GM18511 (cell line): ENCODE measurements at regions not wholly inside any gene's neighbourhood (a gene's known extent, or its start where the extent isn't known, plus 50 kb on each side); places are given as distances from the start of the nearest gene placed in this dataset.

Experiments
- ATAC-seq: cut with Tn5 transposase; IDR thresholded peaks from one replicate; pipeline ENCODE4 v1.9.1; 2021; ENCODE audit warnings: mild to moderate bottlenecking, moderate library complexity; ENCODE audit not compliant: unreplicated experiment

DNA sequence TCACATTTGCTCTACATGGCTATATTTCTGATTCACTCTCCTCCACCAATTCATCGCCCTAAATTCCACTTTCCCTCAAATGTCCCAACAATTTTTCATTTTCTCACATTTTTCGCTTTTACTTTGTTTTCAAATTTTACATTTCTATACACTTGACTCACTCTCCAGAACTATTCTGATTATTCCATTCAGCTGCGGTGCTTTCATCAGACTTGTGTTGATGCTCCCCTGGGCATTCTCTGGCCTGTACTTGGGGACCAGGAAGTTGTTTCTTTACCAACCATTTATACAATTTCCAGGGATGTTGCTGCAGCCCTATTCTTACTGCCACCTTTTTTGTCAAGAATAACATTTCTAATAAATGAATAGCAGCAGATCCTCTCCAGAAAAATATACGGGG lies 444.8 kb downstream of the MAFB start:
- ATAC-seq: no peak

GRCh38 chr20:40241596-40242343 lies 447.3 kb downstream of the MAFB start:
- ATAC-seq: no peak

DNA sequence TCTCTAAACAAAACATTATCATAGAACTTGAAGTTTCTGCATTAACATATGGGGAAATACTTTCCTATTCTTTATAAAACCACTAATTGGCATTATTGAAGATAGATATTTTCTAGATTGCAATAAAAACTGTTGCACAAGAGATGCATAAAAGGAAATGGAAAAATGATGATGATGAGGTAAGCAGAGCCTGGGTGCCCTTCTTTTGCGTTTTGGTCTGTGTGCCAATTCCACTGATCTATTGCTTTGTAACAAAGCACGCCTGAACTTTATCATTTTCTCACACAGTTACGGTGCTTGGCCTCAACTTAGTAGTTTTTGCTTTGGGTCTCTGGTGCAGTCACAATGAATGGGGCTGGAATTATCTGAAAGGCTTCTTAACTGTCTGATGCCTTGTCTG lies 450.5 kb downstream of the MAFB start:
- ATAC-seq: no peak

DNA sequence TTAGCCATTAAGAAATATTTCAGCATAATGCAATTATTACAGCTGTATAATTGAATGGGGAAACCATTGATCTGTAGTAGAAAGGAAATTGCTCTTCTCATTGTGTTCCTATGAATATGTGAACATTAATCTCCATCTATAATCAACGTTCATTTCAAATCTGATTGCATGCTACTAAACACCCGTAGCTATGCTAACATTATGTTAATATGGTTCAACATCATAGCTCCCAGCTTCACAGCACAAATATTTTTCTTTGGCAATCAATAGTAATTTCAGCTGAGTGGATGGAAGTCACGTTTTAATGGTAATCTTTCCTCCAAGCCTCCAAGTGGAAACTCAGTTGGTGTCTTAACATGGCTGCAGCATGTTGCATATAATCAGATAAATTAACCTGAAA lies 454.4 kb downstream of the MAFB start:
- ATAC-seq: no peak

GRCh38 chr20:40233406-40233805 lies 455.6 kb downstream of the MAFB start:
- no peak for ATAC-seq

DNA sequence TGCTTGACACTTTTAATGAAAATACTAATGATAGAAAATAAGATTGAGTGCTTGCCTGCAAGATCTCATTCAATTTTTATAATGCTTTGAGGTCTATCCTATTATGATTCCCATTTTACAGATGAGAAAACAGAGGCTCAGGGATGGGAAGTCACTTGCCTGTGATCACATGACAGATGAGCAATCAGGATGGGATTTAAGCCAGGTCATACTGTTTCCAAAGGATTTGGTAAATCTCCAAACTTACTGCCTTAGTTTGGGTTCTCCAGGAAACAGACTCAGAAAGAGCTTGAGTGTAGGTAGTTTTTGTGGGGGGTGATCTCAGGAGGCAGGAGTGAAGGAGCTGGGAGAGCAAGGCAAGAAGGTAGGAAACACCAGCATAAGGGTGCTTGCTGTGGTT lies 456.3 kb downstream of the MAFB start:
- no peak for ATAC-seq

GRCh38 chr20:40232273-40232672 lies 456.8 kb downstream of the MAFB start:
- no peak for ATAC-seq

DNA sequence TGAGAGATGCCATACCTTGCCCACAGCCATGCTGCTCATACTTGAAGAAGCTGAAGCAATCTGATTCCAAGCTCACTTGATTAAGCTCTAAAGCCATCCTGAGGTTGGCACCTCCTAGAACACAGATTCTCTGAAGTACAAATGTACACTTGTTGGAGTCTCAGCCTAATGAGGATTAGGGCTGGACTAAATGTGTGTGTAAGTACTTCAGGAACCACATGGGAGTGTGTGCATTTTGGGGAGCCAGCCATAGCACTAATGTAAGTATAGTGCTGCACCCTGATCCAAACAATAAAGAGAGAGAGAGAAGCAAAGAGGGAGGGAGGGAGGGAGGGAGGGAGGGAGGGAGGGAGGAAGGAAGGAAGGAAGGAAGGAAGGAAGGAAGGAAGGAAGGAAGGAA lies 458.6 kb downstream of the MAFB start:
- no peak for ATAC-seq

DNA sequence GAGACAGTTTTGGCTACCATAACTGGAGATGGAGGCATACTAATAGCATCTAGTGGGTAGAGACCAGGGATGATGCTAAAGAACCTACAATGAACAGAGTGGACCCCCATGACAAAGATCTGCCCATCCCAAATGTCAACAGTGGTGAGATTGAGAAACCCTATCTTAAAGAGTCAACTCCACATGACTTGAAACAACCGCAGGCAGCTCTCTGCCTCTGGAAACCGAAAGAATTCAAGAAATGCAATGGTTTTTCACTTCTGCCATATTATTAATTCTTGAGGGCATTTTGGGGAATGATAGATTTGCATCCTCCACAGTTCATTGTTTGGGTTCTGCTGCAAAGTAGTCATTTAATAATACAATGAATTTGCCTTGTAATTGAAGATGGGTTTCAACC lies 463.4 kb downstream of the MAFB start:
- no peak for ATAC-seq

GRCh38 chr20:40223810-40224209 lies 465.2 kb downstream of the MAFB start:
- no peak for ATAC-seq

DNA sequence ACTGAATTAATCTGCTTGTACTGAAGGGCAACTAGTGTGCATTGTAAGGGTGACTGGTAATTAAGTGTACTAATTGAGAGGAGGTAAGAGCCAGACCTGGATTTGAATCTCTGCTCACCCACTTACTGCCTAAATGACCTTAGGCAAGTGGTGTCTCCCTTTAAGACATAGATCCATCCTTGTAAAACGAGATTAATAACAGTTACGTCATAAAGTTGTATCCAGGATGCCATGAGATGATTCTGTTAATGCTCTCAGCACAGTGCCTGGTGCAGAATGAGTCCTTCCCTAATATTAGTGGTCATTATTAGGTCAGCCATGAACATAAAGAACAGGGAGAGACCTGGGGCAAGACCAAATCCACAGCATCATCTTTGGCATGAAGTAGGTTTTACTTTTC lies 470.1 kb downstream of the MAFB start:
- ATAC-seq: no peak

- ATAC-seq: no peak
These were observed 470.6 kb downstream of the MAFB start for GRCh38 chr20:40218316-40218969.

- ATAC-seq: no peak
These were observed 481.4 kb downstream of the MAFB start for GRCh38 chr20:40207655-40208054.

DNA sequence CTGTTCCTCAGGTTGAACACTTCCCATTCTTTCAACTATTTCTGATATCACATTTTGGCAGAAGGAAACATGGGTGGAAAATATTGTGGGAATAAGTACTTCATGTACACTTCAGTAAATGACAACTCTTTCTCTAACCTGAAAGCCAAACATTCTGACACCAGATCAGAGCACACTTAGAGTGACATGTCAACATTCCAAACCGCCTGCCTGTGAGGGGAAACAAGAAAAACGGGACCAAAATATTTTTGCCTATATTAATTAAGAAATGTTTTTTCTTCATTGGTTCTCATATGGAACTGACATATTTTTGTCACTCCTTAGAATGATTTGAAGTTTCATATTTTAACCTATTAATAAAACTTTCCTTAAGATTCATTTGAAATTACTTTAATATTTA lies 483.1 kb downstream of the MAFB start:
- no peak for ATAC-seq

- no peak for ATAC-seq
These were observed 486.0 kb downstream of the MAFB start for GRCh38 chr20:40203032-40203431.

DNA sequence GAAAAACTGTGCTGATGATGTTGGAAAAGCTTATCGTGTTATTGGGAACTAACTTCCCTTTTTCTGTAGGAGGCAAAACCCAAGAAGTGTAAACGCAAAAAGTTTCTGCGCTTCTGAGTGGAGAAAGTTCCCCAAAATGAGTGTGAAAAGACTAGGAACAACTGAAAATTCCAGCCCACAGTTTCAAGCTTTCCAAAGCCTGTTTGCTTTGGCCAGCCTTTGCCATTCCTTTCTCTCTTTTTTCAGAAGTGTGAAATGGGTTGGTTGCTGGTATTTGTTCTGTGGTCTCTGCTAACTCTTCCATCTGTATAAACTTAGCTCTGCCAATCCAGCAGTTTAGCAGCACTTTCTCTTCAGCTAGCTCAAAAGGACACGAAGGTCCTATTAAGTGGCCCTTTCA lies 491.3 kb downstream of the MAFB start:
- no peak for ATAC-seq

GRCh38 chr20:40196846-40197436 lies 492.1 kb downstream of the MAFB start:
- no peak for ATAC-seq

GRCh38 chr20:40195742-40196141 lies 493.3 kb downstream of the MAFB start:
- ATAC-seq: no peak

DNA sequence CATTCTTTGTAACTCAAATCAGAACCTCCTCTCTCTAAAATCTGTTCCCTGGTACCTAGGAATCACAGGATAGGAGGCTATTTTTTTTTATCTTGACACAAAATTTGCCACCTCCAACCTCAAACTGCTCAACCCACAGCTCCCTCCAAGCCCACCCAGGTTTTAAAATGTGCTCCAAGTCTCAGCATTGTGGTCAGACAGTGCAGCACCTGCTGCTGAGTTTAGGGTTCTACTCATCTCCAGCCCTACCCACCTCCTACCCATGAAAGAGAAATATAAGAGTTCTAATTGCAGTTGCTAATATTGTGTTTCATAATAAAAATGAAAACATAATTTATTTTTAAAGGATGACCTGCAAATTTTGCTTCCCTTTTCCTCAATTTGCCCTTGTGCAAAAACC lies 496.5 kb downstream of the MAFB start:
- no peak for ATAC-seq

GRCh38 chr20:40192081-40192480 lies 497.0 kb downstream of the MAFB start:
- no peak for ATAC-seq

GRCh38 chr20:40191573-40191972 lies 497.5 kb downstream of the MAFB start:
- ATAC-seq: no peak

DNA sequence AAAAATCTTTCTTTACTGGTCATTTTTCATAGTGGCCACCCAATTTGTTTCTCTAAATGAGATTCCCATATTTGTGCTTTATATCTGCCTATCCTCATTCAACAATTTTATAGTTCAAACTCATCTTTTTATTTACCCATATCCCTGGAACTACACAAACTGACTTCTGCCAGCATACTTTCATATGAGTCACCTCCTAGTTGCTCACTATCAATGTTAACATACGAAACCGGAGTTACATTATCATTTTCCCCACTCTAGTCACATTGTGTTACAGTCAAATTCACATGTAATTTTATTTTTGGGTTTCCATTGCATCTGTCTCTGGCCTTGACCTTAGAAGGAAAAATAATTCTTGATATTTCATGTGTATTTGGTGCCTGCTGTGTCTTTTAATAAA lies 499.4 kb downstream of the MAFB start:
- no peak for ATAC-seq
